GM12878 (cell line): ENCODE measurements at regions not wholly inside any gene's neighbourhood (a gene's known extent, or its start where the extent isn't known, plus 50 kb on each side); places are given as distances from the start of the nearest gene placed in this dataset.

Experiments used
- ATAC-seq: fragments of 200-7000 bp; cut with Tn5 transposase; 3 replicates; pipeline ENCODE4 v1.9.1; 2020; ENCODE audit warnings: mild to moderate bottlenecking, moderate library complexity
- BruUV-seq: library from RNA; stranded (reverse); fragments of 400-500 nt; replicated peaks from 2 replicates; lab custom pipeline; 2021; lab: Mats Ljungman, UMichigan
- CTCF ChIA-PET: fragments of 300-600 bp; sonication (Branson Sonifier 250); formaldehyde crosslinking; extraction: SDS; loops from one replicate; lab custom pipeline; 2021; ENCODE audit warnings: inconsistent platforms; lab: Yijun Ruan, JAX
- POLR2A ChIA-PET: fragments of 350-600 bp; formaldehyde crosslinking; extraction: SDS; loops from one replicate; lab custom pipeline; 2021; ENCODE audit warnings: inconsistent platforms; lab: Charles Lee
- RAD21 ChIA-PET: fragments of 300-600 bp; sonication (Branson Sonifier 250); formaldehyde crosslinking; loops from one replicate; lab custom pipeline; 2023; ENCODE audit warnings: antibody characterized with exemption; ENCODE audit not compliant: unreplicated experiment; lab: Charles Lee
- SMC1A ChIA-PET: fragments of 300-600 bp; sonication (Branson Sonifier 250); formaldehyde crosslinking; loops from one replicate; lab custom pipeline; 2023; ENCODE audit not compliant: unreplicated experiment, uncharacterized antibody; lab: Charles Lee
- DNase-seq: peaks from one replicate; pipeline ENCODE4 v3.0.0-alpha.2; 2011; ENCODE audit warnings: low read depth, low spot score
- FAIRE-seq: peaks from 3 replicates; lab custom pipeline; 2011; peaks lifted over from hg19 to GRCh38; lab: Jason Lieb, UNC
- H2AFZ ChIP-seq: 2 replicates; pipeline ENCODE4 v1.6.0; 2011; ENCODE audit warnings: low read depth, low read length, control low read depth; ENCODE audit not compliant: control insufficient read depth
- H3K27ac ChIP-seq: 2 replicates; pipeline ENCODE4 v1.5.1; 2011; ENCODE audit warnings: control low read depth; ENCODE audit not compliant: control insufficient read depth, insufficient read depth
- H3K27me3 ChIP-seq, 2 experiments: replicated peaks in 1 of 2; 2 replicates each; pipeline versions ENCODE4 v1.6.0 to v1.6.1; 2011; ENCODE audit warnings: low read length in 1 of 2; ENCODE audit not compliant: control insufficient read depth in 2 of 2, insufficient read depth in 2 of 2
- H3K36me3 ChIP-seq, 2 experiments: 2 replicates each; pipeline ENCODE4 v1.5.1; 2011; ENCODE audit warnings: low read length in 1 of 2; ENCODE audit not compliant: control insufficient read depth in 2 of 2, insufficient read depth in 2 of 2
- H3K4me1 ChIP-seq: 2 replicates; pipeline ENCODE4 v1.6.1; 2011; ENCODE audit warnings: mild to moderate bottlenecking, low read length, moderate library complexity, mixed read lengths; ENCODE audit not compliant: control insufficient read depth, insufficient read depth
- H3K4me2 ChIP-seq: 2 replicates; pipeline ENCODE4 v1.6.0; 2011; ENCODE audit warnings: control low read depth; ENCODE audit not compliant: control insufficient read depth, insufficient read depth
- H3K4me3 ChIP-seq: fragments of 200-600 bp; sonication (generic); 2 replicates; pipeline ENCODE4 v1.5.1; 2016
- H3K79me2 ChIP-seq: 2 replicates; pipeline ENCODE4 v1.6.0; 2011; ENCODE audit warnings: low read length; ENCODE audit not compliant: control insufficient read depth, insufficient read depth
- H3K9ac ChIP-seq: 2 replicates; pipeline ENCODE4 v1.8.0; 2011; ENCODE audit warnings: low read length, control low read depth, mixed read lengths; ENCODE audit not compliant: control insufficient read depth, insufficient read depth
- H3K9me3 ChIP-seq: replicated peaks from 3 replicates; pipeline ENCODE4 v1.5.1; 2011; ENCODE audit warnings: mild to moderate bottlenecking, low read length; ENCODE audit not compliant: control insufficient read depth, insufficient read depth
- H4K20me1 ChIP-seq: 2 replicates; pipeline ENCODE4 v1.6.0; 2011; ENCODE audit not compliant: control insufficient read depth, insufficient read depth
- BACH1 ChIP-seq: fragments of 450-650 bp; IDR thresholded peaks from 2 replicates; pipeline ENCODE4 v1.6.1; 2017; ENCODE audit warnings: mild to moderate bottlenecking, borderline replicate concordance
- BCLAF1 ChIP-seq: fragments of 450-650 bp; IDR thresholded peaks from 2 replicates; pipeline ENCODE4 v1.6.1; 2017; ENCODE audit warnings: antibody characterized with exemption, mild to moderate bottlenecking, moderate library complexity
- CREM ChIP-seq: IDR thresholded peaks from 2 replicates; pipeline ENCODE4 v1.6.1; 2014; ENCODE audit warnings: antibody characterized with exemption, low read depth
- E2F8 ChIP-seq: fragments of 450-650 bp; IDR thresholded peaks from 2 replicates; pipeline ENCODE4 v1.6.1; 2018; ENCODE audit warnings: mild to moderate bottlenecking, low read depth, moderate library complexity; ENCODE audit not compliant: partially characterized antibody
- HDAC6 ChIP-seq: fragments of 200-600 bp; sonication (generic); IDR thresholded peaks from one replicate; pipeline ENCODE4 v1.8.0; 2017; ENCODE audit warnings: antibody characterized with exemption; ENCODE audit not compliant: unreplicated experiment
- JUNB ChIP-seq: IDR thresholded peaks from 2 replicates; pipeline ENCODE4 v1.6.1; 2016; ENCODE audit warnings: antibody characterized with exemption, mild to moderate bottlenecking
- KDM1A ChIP-seq: fragments of 200-600 bp; sonication (generic); IDR thresholded peaks from 2 replicates; pipeline ENCODE4 v1.6.1; 2016; ENCODE audit warnings: borderline replicate concordance
- MTA3 ChIP-seq: IDR thresholded peaks from 2 replicates; pipeline ENCODE4 v1.6.1; 2012; ENCODE audit warnings: low read length, inconsistent platforms, borderline replicate concordance
- POU2F2 ChIP-seq: IDR thresholded peaks from 3 replicates; pipeline ENCODE4 v1.6.1; 2011; ENCODE audit warnings: low read depth, mild to moderate bottlenecking, low read length, borderline replicate concordance
- RB1 ChIP-seq: fragments of 450-650 bp; formaldehyde crosslinking; IDR thresholded peaks from 2 replicates; pipeline ENCODE4 v1.6.1; 2017; ENCODE audit warnings: mild to moderate bottlenecking, borderline replicate concordance
- RCOR1 ChIP-seq: conservative IDR thresholded peaks from 2 replicates; pipeline ENCODE4 v1.6.1; 2012; ENCODE audit warnings: low read depth, low read length, improper control_type of control experiment
- SMARCA5 ChIP-seq: fragments of 450-650 bp; IDR thresholded peaks from 2 replicates; pipeline ENCODE4 v1.6.1; 2017; ENCODE audit warnings: mild to moderate bottlenecking
- SUPT20H ChIP-seq: IDR thresholded peaks from 2 replicates; pipeline ENCODE4 v1.6.1; 2011; ENCODE audit warnings: low read depth, mild to moderate bottlenecking, low read length, moderate library complexity, borderline replicate concordance; ENCODE audit not compliant: control insufficient read depth
- TAF1 ChIP-seq: IDR thresholded peaks from 2 replicates; pipeline ENCODE4 v1.6.1; 2011; ENCODE audit warnings: mild to moderate bottlenecking, low read depth, low read length, borderline replicate concordance
- YY1 ChIP-seq: IDR thresholded peaks from 2 replicates; pipeline ENCODE4 v1.6.1; 2011; ENCODE audit warnings: low read depth, mild to moderate bottlenecking, low read length
- WGBS: methylation state at CpG from one replicate; pipeline ENCODE4 v1.1.6; 2016; ENCODE audit warnings: low lambda C conversion rate; ENCODE audit not compliant: insufficient replicate concordance, insufficient coverage; ENCODE audit errors: missing lambda C conversion rate; 5-methylcytosine and 5-hydroxymethylcytosine counted together
- in situ Hi-C: fragments of 300-500 bp; cut with MboI; formaldehyde crosslinking; loops from 9 replicates; pipeline ENCODE4 v1.14.3; 2018; ENCODE audit warnings: mixed read lengths
- intact Hi-C: fragments of 100-400 bp; cut with micrococcal nuclease; formaldehyde crosslinking; loops from one replicate; pipeline ENCODE4 v1.14.2; 2022; ENCODE audit not compliant: unreplicated experiment

- H3K9me3 ChIP-seq, result no peaks in the 10 kb centered on the region
- ChIA-PET POLR2A (no interaction called here), RAD21 (no interaction called here), SMC1A (no interaction called here), CTCF (no interaction called here)
- no peaks in the 10 kb centered on the region for H4K20me1 ChIP-seq
- in situ Hi-C loops, result no loop called here
- H3K4me1 ChIP-seq, result no peaks in the 10 kb centered on the region
- no peak for DNase-seq
- TF ChIP-seq SUPT20H, result no peak
- TF ChIP-seq KDM1A, result no peak
- TF ChIP-seq JUNB, result no peak
- TF ChIP-seq MTA3, result no peak
- no peak for TF ChIP-seq BCLAF1
- no peak for TF ChIP-seq BACH1
- TF ChIP-seq RCOR1, result no peak
- TF ChIP-seq E2F8, result no peak
- TF ChIP-seq YY1, result no peak
- no peak for TF ChIP-seq HDAC6
- TF ChIP-seq POU2F2, result no peak
- TF ChIP-seq TAF1, result no peak
- TF ChIP-seq CREM, result no peak
- no peak for TF ChIP-seq SMARCA5
- no peak for TF ChIP-seq RB1
- H3K79me2 ChIP-seq, result no peaks in the 10 kb centered on the region
- intact Hi-C loops, result no loop called here
- ATAC-seq, result no peak
- H3K4me2 ChIP-seq, result no peak overlapping the region
- no peak overlapping the region for H3K27ac ChIP-seq
- H3K36me3 ChIP-seq, result no peaks in the 10 kb centered on the region
- H2AFZ ChIP-seq, result no peak overlapping the region
- no peak overlapping the region for H3K9ac ChIP-seq
- BruUV-seq, result no TSS peak
- WGBS, result 29% methylated on average over 3 of the region's 3 CpGs
- no peaks in the 10 kb centered on the region for H3K27me3 ChIP-seq
- H3K4me3 ChIP-seq, result no peak overlapping the region
- FAIRE-seq, result no peak
Observed at GRCh38 chr16:52092126-52092525, 454.8 kb downstream of the TOX3 start.
